IMR-90 (cell line): ENCODE measurements at regions not wholly inside any gene's neighbourhood (a gene's known extent, or its start where the extent isn't known, plus 50 kb on each side); places are given as distances from the start of the nearest gene placed in this dataset.

ENCODE experiments used
- ATAC-seq: fragments of 200-7000 bp; cut with Tn5 transposase; 2 replicates; pipeline ENCODE4 v1.9.1; 2020; ENCODE audit warnings: low read depth, mild to moderate bottlenecking, moderate library complexity
- BruUV-seq: library from RNA; stranded (reverse); fragments of 400-500 nt; replicated peaks from 2 replicates; lab custom pipeline; 2021; lab: Mats Ljungman, UMichigan
- CTCF ChIA-PET: fragments of 300-600 bp; formaldehyde crosslinking; extraction: SDS; loops from one replicate; lab custom pipeline; 2021; ENCODE audit warnings: antibody characterized with exemption; lab: Yijun Ruan, JAX
- POLR2A ChIA-PET: fragments of 300-600 bp; sonication (Branson Sonifier 250); formaldehyde crosslinking; loops from one replicate; lab custom pipeline; 2022; ENCODE audit warnings: antibody characterized with exemption; ENCODE audit not compliant: unreplicated experiment; lab: Charles Lee
- DNase-seq: peaks from one replicate; pipeline ENCODE4 v3.0.0; 2013
- H2AFZ ChIP-seq: replicated peaks from 2 replicates; pipeline ENCODE3; 2013; ENCODE audit warnings: low read length, mild to moderate bottlenecking; ENCODE audit not compliant: poor library complexity
- H2AK5ac ChIP-seq: 2 replicates; pipeline ENCODE4 v1.6.1; 2013; ENCODE audit warnings: low read depth, low read length, inconsistent platforms
- H2AK9ac ChIP-seq: replicated peaks from 2 replicates; pipeline ENCODE3; 2013; ENCODE audit warnings: mild to moderate bottlenecking, low read depth, low read length, moderate library complexity; ENCODE audit not compliant: poor library complexity
- H2BK120ac ChIP-seq: 2 replicates; pipeline ENCODE4 v1.6.1; 2013; ENCODE audit warnings: low read depth, low read length, inconsistent platforms
- H2BK15ac ChIP-seq: 3 replicates; pipeline ENCODE4 v1.6.1; 2013; ENCODE audit warnings: low read depth, low read length, inconsistent platforms
- H2BK20ac ChIP-seq: 2 replicates; pipeline ENCODE4 v1.6.1; 2013; ENCODE audit warnings: low read depth, mild to moderate bottlenecking, inconsistent platforms, low read length, moderate library complexity
- H2BK5ac ChIP-seq: 2 replicates; pipeline ENCODE4 v1.6.1; 2013; ENCODE audit warnings: mild to moderate bottlenecking, low read depth, low read length, inconsistent platforms; ENCODE audit not compliant: poor library complexity, severe bottlenecking
- H3K14ac ChIP-seq: replicated peaks from 2 replicates; pipeline ENCODE4 v1.6.1; 2013; ENCODE audit warnings: low read depth, low read length, inconsistent platforms
- H3K18ac ChIP-seq: 2 replicates; pipeline ENCODE4 v1.6.1; 2013; ENCODE audit warnings: low read depth, low read length, control low read depth
- H3K23ac ChIP-seq: 2 replicates; pipeline ENCODE4 v1.6.1; 2013; ENCODE audit warnings: low read depth, low read length, inconsistent platforms
- H3K27ac ChIP-seq: 2 replicates; pipeline ENCODE4 v1.5.1; 2013; ENCODE audit warnings: mild to moderate bottlenecking, control low read depth, low read length; ENCODE audit not compliant: insufficient read depth
- H3K27me3 ChIP-seq: 2 replicates; pipeline ENCODE4 v1.6.1; 2013; ENCODE audit warnings: low read length; ENCODE audit not compliant: control insufficient read depth, insufficient read depth
- H3K36me3 ChIP-seq: 2 replicates; pipeline ENCODE4 v1.6.1; 2013; ENCODE audit warnings: low read length, mixed read lengths; ENCODE audit not compliant: control insufficient read depth, insufficient read depth
- H3K4ac ChIP-seq: 2 replicates; pipeline ENCODE4 v1.6.1; 2013; ENCODE audit warnings: low read depth, low read length, inconsistent platforms
- H3K4me1 ChIP-seq: 2 replicates; pipeline ENCODE4 v1.6.1; 2013; ENCODE audit warnings: low read length, mixed read lengths; ENCODE audit not compliant: control insufficient read depth, insufficient read depth
- H3K4me2 ChIP-seq: 2 replicates; pipeline ENCODE4 v1.6.1; 2013; ENCODE audit warnings: low read depth, mild to moderate bottlenecking, control low read depth, low read length, moderate library complexity
- H3K4me3 ChIP-seq: 2 replicates; pipeline ENCODE4 v1.5.1; 2013; ENCODE audit warnings: low read depth, mild to moderate bottlenecking, control low read depth, low read length, moderate library complexity; ENCODE audit not compliant: insufficient read depth
- H3K56ac ChIP-seq: 2 replicates; pipeline ENCODE4 v1.6.1; 2013; ENCODE audit warnings: low read length, inconsistent platforms; ENCODE audit not compliant: insufficient read depth; ENCODE audit errors: extremely low read depth
- H3K79me1 ChIP-seq, 2 experiments: 2 replicates each; pipeline ENCODE4 v1.6.1; 2013; ENCODE audit warnings: low read length in 2 of 2, inconsistent platforms in 1 of 2, low read depth in 1 of 2
- H3K9ac ChIP-seq: 2 replicates; pipeline ENCODE4 v1.6.1; 2013; ENCODE audit warnings: low read depth, low read length, control low read depth
- H3K9me1 ChIP-seq: 2 replicates; pipeline ENCODE4 v1.6.1; 2013; ENCODE audit warnings: low read length, inconsistent platforms; ENCODE audit not compliant: insufficient read depth
- H3K9me3 ChIP-seq: 2 replicates; pipeline ENCODE4 v1.6.1; 2013; ENCODE audit warnings: low read length; ENCODE audit not compliant: control insufficient read depth, insufficient read depth
- H4K20me1 ChIP-seq: 2 replicates; pipeline ENCODE4 v1.6.1; 2013; ENCODE audit warnings: low read length, inconsistent platforms; ENCODE audit not compliant: insufficient read depth
- H4K5ac ChIP-seq: 2 replicates; pipeline ENCODE4 v1.6.1; 2013; ENCODE audit warnings: mild to moderate bottlenecking, low read depth, low read length, control low read depth
- H4K8ac ChIP-seq, 2 experiments: 2 replicates each; pipeline ENCODE4 v1.6.1; 2013; ENCODE audit warnings: low read depth in 2 of 2, low read length in 2 of 2, control low read depth in 1 of 2, inconsistent platforms in 1 of 2
- H4K91ac ChIP-seq: 2 replicates; pipeline ENCODE4 v1.6.1; 2013; ENCODE audit warnings: low read depth, low read length, inconsistent platforms; ENCODE audit not compliant: insufficient read depth
- BHLHE40 ChIP-seq: fragments of 150-350 bp; IDR thresholded peaks from 2 replicates; pipeline ENCODE4 v1.6.1; 2016; ENCODE audit warnings: mild to moderate bottlenecking, low read depth, low read length
- CEBPB ChIP-seq: IDR thresholded peaks from 2 replicates; pipeline ENCODE4 v1.6.1; 2012; ENCODE audit warnings: low read depth, low read length, improper control_type of control experiment
- CHD1 ChIP-seq: IDR thresholded peaks from 2 replicates; pipeline ENCODE4 v1.6.1; 2012; ENCODE audit warnings: low read depth, low read length, improper control_type of control experiment
- FOS ChIP-seq: fragments of 150-350 bp; IDR thresholded peaks from 2 replicates; pipeline ENCODE4 v1.6.1; 2016; ENCODE audit warnings: low read depth, low read length
- MAFK ChIP-seq: IDR thresholded peaks from 2 replicates; pipeline ENCODE4 v1.6.1; 2012; ENCODE audit warnings: low read depth, low read length, improper control_type of control experiment
- MXI1 ChIP-seq: IDR thresholded peaks from 2 replicates; pipeline ENCODE4 v1.6.1; 2012; ENCODE audit warnings: low read depth, mild to moderate bottlenecking, low read length, moderate library complexity, borderline replicate concordance
- NFE2L2 ChIP-seq: fragments of 150-350 bp; IDR thresholded peaks from 2 replicates; pipeline ENCODE4 v1.6.1; 2016; ENCODE audit warnings: low read depth, mild to moderate bottlenecking, low read length
- POLR2A ChIP-seq: IDR thresholded peaks from 2 replicates; pipeline ENCODE4 v1.6.1; 2012; ENCODE audit warnings: mild to moderate bottlenecking, low read depth, low read length
- RAD21 ChIP-seq: IDR thresholded peaks from 2 replicates; pipeline ENCODE4 v1.6.1; 2012; ENCODE audit warnings: low read length, improper control_type of control experiment
- RCOR1 ChIP-seq: IDR thresholded peaks from 2 replicates; pipeline ENCODE4 v1.6.1; 2012; ENCODE audit warnings: mild to moderate bottlenecking, low read length, improper control_type of control experiment; ENCODE audit not compliant: insufficient replicate concordance
- RFX5 ChIP-seq: IDR thresholded peaks from 2 replicates; pipeline ENCODE4 v1.8.0; 2012; ENCODE audit warnings: low read depth, mild to moderate bottlenecking, low read length, moderate library complexity
- SMC3 ChIP-seq: fragments of 150-350 bp; IDR thresholded peaks from 2 replicates; pipeline ENCODE4 v1.6.1; 2016; ENCODE audit warnings: low read depth, mild to moderate bottlenecking, antibody characterized with exemption, low read length, moderate library complexity
- WGBS, 2 experiments: methylation state at CpG; one replicate each; pipeline versions ENCODE4 v1.1.5 to v1.1.7; 2013; ENCODE audit warnings: missing lambda C conversion rate in 2 of 2; ENCODE audit not compliant: insufficient read length in 1 of 2; ENCODE audit errors: extremely low coverage in 2 of 2; 5-methylcytosine and 5-hydroxymethylcytosine counted together
- dilution Hi-C: fragments of 300-500 bp; cut with HindIII; formaldehyde crosslinking; loops from one replicate; pipeline ENCODE4 v1.14.3; 2018; ENCODE audit warnings: low sequenced_read_pairs; ENCODE audit not compliant: unreplicated experiment
- in situ Hi-C: fragments of 300-500 bp; cut with MboI; formaldehyde crosslinking; loops from 3 replicates; pipeline ENCODE4 v1.14.3; 2019; ENCODE audit warnings: low sequenced_read_pairs, inconsistent platforms, mixed read lengths
- intact Hi-C: fragments of 100-400 bp; cut with micrococcal nuclease; formaldehyde crosslinking; loops from 2 replicates; pipeline ENCODE4 v1.10.0; 2022
- TF ChIP-seq, protein P1 (sequence below): fragments of 150-350 bp; IDR thresholded peaks from 2 replicates; pipeline ENCODE4 v1.6.1; 2016; ENCODE audit warnings: low read depth, mild to moderate bottlenecking, low read length, moderate library complexity, borderline replicate concordance
- TF ChIP-seq, protein P2 (sequence below): conservative IDR thresholded peaks from 2 replicates; pipeline ENCODE4 v1.5.1; 2012; ENCODE audit warnings: mild to moderate bottlenecking, low read depth, low read length, improper control_type of control experiment
- TF ChIP-seq, protein P3 (sequence below): fragments of 150-350 bp; IDR thresholded peaks from 2 replicates; pipeline ENCODE4 v1.6.1; 2017; ENCODE audit warnings: mild to moderate bottlenecking, antibody characterized with exemption, low read length, low read depth

DNA sequence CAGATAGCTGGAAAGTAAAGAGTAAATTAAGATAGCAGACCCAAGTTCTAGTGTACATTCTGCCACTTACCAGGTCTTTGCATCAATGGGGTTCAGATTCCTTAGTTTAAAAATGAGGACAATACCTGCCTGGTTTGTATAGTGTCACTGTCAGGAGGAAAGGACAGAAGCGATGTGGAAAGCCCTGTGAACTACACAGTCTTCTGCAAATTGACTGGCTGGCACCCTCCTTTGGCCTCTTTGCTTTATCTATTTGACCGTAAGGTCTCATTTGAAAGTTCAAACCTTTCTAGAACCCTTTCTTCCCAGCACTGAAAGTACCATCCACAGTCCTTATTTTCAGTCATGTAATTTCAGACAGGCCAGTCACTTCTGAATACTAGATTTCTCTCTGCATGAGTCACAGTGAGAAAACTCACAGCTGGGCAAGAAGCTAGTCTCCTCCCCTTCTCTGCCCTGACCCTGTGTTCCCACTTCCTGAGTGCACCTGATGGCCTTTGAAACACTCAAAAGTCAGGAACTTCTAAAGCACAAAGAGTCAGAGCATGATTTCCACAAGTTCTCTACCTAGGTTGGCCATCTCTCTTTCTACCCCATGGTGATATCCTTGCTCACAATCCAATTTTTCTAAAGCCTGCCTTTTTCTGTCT lies 91.3 kb upstream of the RASEF start:
- Histone ChIP-seq H3K23ac (no peak overlapping the region), H3K4me3 (no peak overlapping the region), H2BK5ac (no peak overlapping the region), H3K56ac (no peak overlapping the region), H3K36me3 (no peaks in the 10 kb centered on the region), H2BK15ac (no peak overlapping the region), H3K79me1 (no peaks in the 10 kb centered on the region), H4K8ac (no peak overlapping the region), H2BK20ac (no peak overlapping the region), H2AFZ (no peak overlapping the region), H3K9me3 (no peaks in the 10 kb centered on the region; the same call in 1 of the 2 replicates), H2AK5ac (no peak overlapping the region), H3K4me1 (no peaks in the 10 kb centered on the region), H2BK120ac (no peak overlapping the region), H3K18ac (no peak overlapping the region), H3K27ac (no peak overlapping the region), H4K91ac (no peak overlapping the region), H3K4me2 (no peak overlapping the region), H3K9me1 (no peaks in the 10 kb centered on the region), H3K14ac (no peak overlapping the region), H3K9ac (no peak overlapping the region), H4K5ac (no peak overlapping the region), H4K20me1 (no peaks in the 10 kb centered on the region), H3K27me3 (no peaks in the 10 kb centered on the region), H2AK9ac (no peak overlapping the region), H3K4ac (no peak overlapping the region)
- dilution Hi-C loops (no loop called here), intact Hi-C loops (no loop called here), in situ Hi-C loops (no loop called here)
- TF ChIP-seq, protein P1, sequence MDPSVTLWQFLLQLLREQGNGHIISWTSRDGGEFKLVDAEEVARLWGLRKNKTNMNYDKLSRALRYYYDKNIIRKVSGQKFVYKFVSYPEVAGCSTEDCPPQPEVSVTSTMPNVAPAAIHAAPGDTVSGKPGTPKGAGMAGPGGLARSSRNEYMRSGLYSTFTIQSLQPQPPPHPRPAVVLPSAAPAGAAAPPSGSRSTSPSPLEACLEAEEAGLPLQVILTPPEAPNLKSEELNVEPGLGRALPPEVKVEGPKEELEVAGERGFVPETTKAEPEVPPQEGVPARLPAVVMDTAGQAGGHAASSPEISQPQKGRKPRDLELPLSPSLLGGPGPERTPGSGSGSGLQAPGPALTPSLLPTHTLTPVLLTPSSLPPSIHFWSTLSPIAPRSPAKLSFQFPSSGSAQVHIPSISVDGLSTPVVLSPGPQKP, result no peak
- TF ChIP-seq FOS (no peak), MXI1 (no peak), NFE2L2 (no peak), POLR2A (no peak), RFX5 (no peak), CHD1 (no peak), SMC3 (no peak), RCOR1 (no peak), CEBPB (no peak), RAD21 (no peak), MAFK (no peak), BHLHE40 (no peak)
- TF ChIP-seq, protein P2, sequence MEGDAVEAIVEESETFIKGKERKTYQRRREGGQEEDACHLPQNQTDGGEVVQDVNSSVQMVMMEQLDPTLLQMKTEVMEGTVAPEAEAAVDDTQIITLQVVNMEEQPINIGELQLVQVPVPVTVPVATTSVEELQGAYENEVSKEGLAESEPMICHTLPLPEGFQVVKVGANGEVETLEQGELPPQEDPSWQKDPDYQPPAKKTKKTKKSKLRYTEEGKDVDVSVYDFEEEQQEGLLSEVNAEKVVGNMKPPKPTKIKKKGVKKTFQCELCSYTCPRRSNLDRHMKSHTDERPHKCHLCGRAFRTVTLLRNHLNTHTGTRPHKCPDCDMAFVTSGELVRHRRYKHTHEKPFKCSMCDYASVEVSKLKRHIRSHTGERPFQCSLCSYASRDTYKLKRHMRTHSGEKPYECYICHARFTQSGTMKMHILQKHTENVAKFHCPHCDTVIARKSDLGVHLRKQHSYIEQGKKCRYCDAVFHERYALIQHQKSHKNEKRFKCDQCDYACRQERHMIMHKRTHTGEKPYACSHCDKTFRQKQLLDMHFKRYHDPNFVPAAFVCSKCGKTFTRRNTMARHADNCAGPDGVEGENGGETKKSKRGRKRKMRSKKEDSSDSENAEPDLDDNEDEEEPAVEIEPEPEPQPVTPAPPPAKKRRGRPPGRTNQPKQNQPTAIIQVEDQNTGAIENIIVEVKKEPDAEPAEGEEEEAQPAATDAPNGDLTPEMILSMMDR, result no peak
- TF ChIP-seq, protein P3, sequence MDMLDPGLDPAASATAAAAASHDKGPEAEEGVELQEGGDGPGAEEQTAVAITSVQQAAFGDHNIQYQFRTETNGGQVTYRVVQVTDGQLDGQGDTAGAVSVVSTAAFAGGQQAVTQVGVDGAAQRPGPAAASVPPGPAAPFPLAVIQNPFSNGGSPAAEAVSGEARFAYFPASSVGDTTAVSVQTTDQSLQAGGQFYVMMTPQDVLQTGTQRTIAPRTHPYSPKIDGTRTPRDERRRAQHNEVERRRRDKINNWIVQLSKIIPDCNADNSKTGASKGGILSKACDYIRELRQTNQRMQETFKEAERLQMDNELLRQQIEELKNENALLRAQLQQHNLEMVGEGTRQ, result no peak
- CTCF ChIA-PET, result no interaction called here
- DNase-seq, result peak; percentile 14
- POLR2A ChIA-PET, result no interaction called here
- BruUV-seq, result no TSS peak
- no peak for ATAC-seq
- 58% methylated on average over 2 of the region's 2 CpGs; no CpG with 5 or more reads in 1 of the 2 experiments for WGBS, 2 experiments
